NCI-H2171 treated with DMSO at 0.1 percent for 48 hours (cell line): ENCODE measurements at regions not wholly inside any gene's neighbourhood (a gene's known extent, or its start where the extent isn't known, plus 50 kb on each side); places are given as distances from the start of the nearest gene placed in this dataset.

ENCODE experiments used
- DNase-seq: peaks from one replicate; lab custom pipeline; 2025; lab: John Stamatoyannopoulos, UW

GRCh38 chr13:50071379-50071778 lies 56.1 kb downstream of the KCNRG start:
- peak; percentile 11 for DNase-seq

- no peak for DNase-seq
Observed at GRCh38 chr13:50072676-50073075, 57.4 kb downstream of the KCNRG start.

GRCh38 chr13:50073340-50073739 lies 58.1 kb downstream of the KCNRG start:
- DNase-seq, result no peak

GRCh38 chr13:50074843-50075242 lies 59.6 kb downstream of the KCNRG start:
- DNase-seq, result no peak

GRCh38 chr13:50075619-50076097 lies 60.4 kb downstream of the KCNRG start:
- no peak for DNase-seq

- no peak for DNase-seq
Observed at GRCh38 chr13:50077431-50077830, 62.2 kb downstream of the KCNRG start.

GRCh38 chr13:50078231-50078894 lies 63.1 kb downstream of the KCNRG start:
- no peak for DNase-seq

- peak; percentile 33 for DNase-seq
Observed at GRCh38 chr13:50078895-50079654, 63.8 kb downstream of the KCNRG start.

GRCh38 chr13:50079655-50080202 lies 64.5 kb downstream of the KCNRG start:
- no peak for DNase-seq

- DNase-seq, result peak; percentile 74
Observed at GRCh38 chr13:50080203-50080910, 65.1 kb downstream of the KCNRG start.

GRCh38 chr13:50080911-50081678 lies 65.9 kb downstream of the KCNRG start:
- DNase-seq, result peak; percentile 52

- DNase-seq, result peak; percentile 99
Observed at GRCh38 chr13:50081679-50082425, 66.6 kb downstream of the KCNRG start.

GRCh38 chr13:50082426-50083281 lies 67.4 kb downstream of the KCNRG start:
- peak; percentile 95 for DNase-seq

- DNase-seq, result peak; percentile 49
Observed at GRCh38 chr13:50085063-50085462, 69.8 kb downstream of the KCNRG start.

GRCh38 chr13:50089633-50090032 lies 74.4 kb downstream of the KCNRG start:
- DNase-seq, result no peak

GRCh38 chr13:50090211-50090610 lies 75.0 kb downstream of the KCNRG start:
- DNase-seq, result no peak

GRCh38 chr13:50094615-50095293 lies 79.5 kb downstream of the KCNRG start:
- no peak for DNase-seq

- DNase-seq, result no peak
Observed at GRCh38 chr13:50098693-50099092, 83.4 kb downstream of the KCNRG start.

- no peak for DNase-seq
Observed at GRCh38 chr13:50099473-50099872, 84.2 kb downstream of the KCNRG start.
